MM.1S (cell line): ENCODE measurements at regions not wholly inside any gene's neighbourhood (a gene's known extent, or its start where the extent isn't known, plus 50 kb on each side); places are given as distances from the start of the nearest gene placed in this dataset.

Experiments used
- DNase-seq: peaks from one replicate; pipeline ENCODE4 v3.0.0-alpha.2; 2015
- H2AFZ ChIP-seq: fragments of 300-600 bp; sonication (generic); 2 replicates; pipeline ENCODE4 v1.6.0; 2016; ENCODE audit warnings: antibody characterized with exemption, low read length
- H3F3A ChIP-seq: fragments of 300-600 bp; sonication (generic); 2 replicates; pipeline ENCODE4 v1.6.1; 2016; ENCODE audit warnings: mild to moderate bottlenecking, antibody characterized with exemption, low read length, moderate library complexity, mixed read lengths; ENCODE audit not compliant: insufficient read depth
- H3K27ac ChIP-seq: fragments of 300-600 bp; sonication (generic); 2 replicates; pipeline ENCODE4 v1.5.1; 2016; ENCODE audit warnings: mild to moderate bottlenecking, low read length
- H3K27me3 ChIP-seq: fragments of 300-600 bp; sonication (generic); replicated peaks from 2 replicates; pipeline ENCODE4 v1.6.0; 2016; ENCODE audit warnings: low read length; ENCODE audit not compliant: insufficient read depth
- H3K36me3 ChIP-seq: fragments of 300-600 bp; sonication (generic); replicated peaks from 2 replicates; pipeline ENCODE4 v1.6.1; 2016; ENCODE audit warnings: mild to moderate bottlenecking, low read length, mixed read lengths; ENCODE audit not compliant: insufficient read depth
- H3K4me1 ChIP-seq: fragments of 300-600 bp; sonication (generic); 2 replicates; pipeline ENCODE4 v1.6.1; 2016; ENCODE audit warnings: low read length, mixed read lengths
- H3K4me2 ChIP-seq: fragments of 300-600 bp; sonication (generic); 2 replicates; pipeline ENCODE4 v1.6.0; 2016; ENCODE audit warnings: low read depth, low read length
- H3K4me3 ChIP-seq: fragments of 300-600 bp; sonication (generic); 2 replicates; pipeline ENCODE4 v1.5.1; 2016; ENCODE audit warnings: low read length, mixed read lengths
- H3K79me2 ChIP-seq: fragments of 300-600 bp; sonication (generic); 2 replicates; pipeline ENCODE4 v1.6.1; 2016; ENCODE audit warnings: mixed run types, low read length, mixed read lengths
- H3K9ac ChIP-seq: fragments of 300-600 bp; sonication (generic); 2 replicates; pipeline ENCODE4 v1.6.1; 2016; ENCODE audit warnings: low read length, mixed read lengths
- H3K9me2 ChIP-seq: fragments of 300-600 bp; sonication (generic); replicated peaks from 2 replicates; pipeline ENCODE4 v1.6.1; 2016; ENCODE audit warnings: mild to moderate bottlenecking, low read length, mixed read lengths; ENCODE audit not compliant: insufficient read depth
- H3K9me3 ChIP-seq: fragments of 300-600 bp; sonication (generic); replicated peaks from 2 replicates; pipeline ENCODE4 v1.6.1; 2016; ENCODE audit warnings: mild to moderate bottlenecking, low read length, mixed read lengths; ENCODE audit not compliant: insufficient read depth
- H4K20me1 ChIP-seq: fragments of 300-600 bp; sonication (generic); 2 replicates; pipeline ENCODE4 v1.6.1; 2016; ENCODE audit warnings: mild to moderate bottlenecking, low read length, moderate library complexity, mixed read lengths; ENCODE audit not compliant: insufficient read depth
- EZH2 ChIP-seq: fragments of 300-600 bp; sonication (generic); optimal IDR thresholded peaks from 2 replicates; pipeline ENCODE3; 2017; ENCODE audit warnings: low read depth, mild to moderate bottlenecking, antibody characterized with exemption, low read length, mixed read lengths
- EZH2phosphoT487 ChIP-seq: fragments of 300-600 bp; sonication (generic); IDR thresholded peaks from 2 replicates; pipeline ENCODE4 v1.6.1; 2018; ENCODE audit warnings: antibody characterized with exemption, low read length
- TF ChIP-seq, protein P1 (sequence below): fragments of 300-600 bp; sonication (generic); IDR thresholded peaks from 2 replicates; pipeline ENCODE4 v1.5.1; 2016; ENCODE audit warnings: antibody characterized with exemption, low read length, mixed read lengths

DNA sequence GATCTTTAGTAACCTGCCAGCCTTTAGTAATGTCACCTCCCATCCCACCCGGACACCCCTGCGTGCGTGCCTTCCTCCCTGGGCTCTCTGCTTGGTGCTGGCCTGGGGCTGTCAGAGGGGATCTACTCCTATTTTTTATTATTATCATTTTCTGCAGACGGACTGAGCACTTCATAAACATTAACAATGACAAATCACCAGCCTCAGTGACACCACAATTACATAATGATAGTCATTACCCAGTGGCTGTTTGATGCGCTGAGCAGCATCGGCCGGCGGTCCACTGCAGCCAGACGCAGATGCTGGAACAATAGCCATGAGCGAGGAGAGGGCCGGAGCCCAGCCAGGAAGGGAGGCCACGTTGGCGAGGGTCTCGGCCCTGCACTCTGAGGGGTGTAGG lies 309.3 kb upstream of the AJAP1 start:
- H3K9ac ChIP-seq, result no peak overlapping the region
- no peak for DNase-seq
- H3K4me1 ChIP-seq, result no peaks in the 10 kb centered on the region
- no peak for TF ChIP-seq EZH2phosphoT487
- TF ChIP-seq, protein P1, sequence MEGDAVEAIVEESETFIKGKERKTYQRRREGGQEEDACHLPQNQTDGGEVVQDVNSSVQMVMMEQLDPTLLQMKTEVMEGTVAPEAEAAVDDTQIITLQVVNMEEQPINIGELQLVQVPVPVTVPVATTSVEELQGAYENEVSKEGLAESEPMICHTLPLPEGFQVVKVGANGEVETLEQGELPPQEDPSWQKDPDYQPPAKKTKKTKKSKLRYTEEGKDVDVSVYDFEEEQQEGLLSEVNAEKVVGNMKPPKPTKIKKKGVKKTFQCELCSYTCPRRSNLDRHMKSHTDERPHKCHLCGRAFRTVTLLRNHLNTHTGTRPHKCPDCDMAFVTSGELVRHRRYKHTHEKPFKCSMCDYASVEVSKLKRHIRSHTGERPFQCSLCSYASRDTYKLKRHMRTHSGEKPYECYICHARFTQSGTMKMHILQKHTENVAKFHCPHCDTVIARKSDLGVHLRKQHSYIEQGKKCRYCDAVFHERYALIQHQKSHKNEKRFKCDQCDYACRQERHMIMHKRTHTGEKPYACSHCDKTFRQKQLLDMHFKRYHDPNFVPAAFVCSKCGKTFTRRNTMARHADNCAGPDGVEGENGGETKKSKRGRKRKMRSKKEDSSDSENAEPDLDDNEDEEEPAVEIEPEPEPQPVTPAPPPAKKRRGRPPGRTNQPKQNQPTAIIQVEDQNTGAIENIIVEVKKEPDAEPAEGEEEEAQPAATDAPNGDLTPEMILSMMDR, result no peak
- TF ChIP-seq EZH2, result no peak
- no peaks in the 10 kb centered on the region for H3K79me2 ChIP-seq
- no peaks in the 10 kb centered on the region for H3F3A ChIP-seq
- H3K27me3 ChIP-seq, result peaks cover 67% of the 10 kb centered on the region
- H2AFZ ChIP-seq, result no peak overlapping the region
- H3K4me3 ChIP-seq, result no peak overlapping the region
- H3K9me3 ChIP-seq, result no peaks in the 10 kb centered on the region
- H4K20me1 ChIP-seq, result no peaks in the 10 kb centered on the region
- no peak overlapping the region for H3K27ac ChIP-seq
- no peaks in the 10 kb centered on the region for H3K36me3 ChIP-seq
- no peaks in the 10 kb centered on the region for H3K9me2 ChIP-seq
- H3K4me2 ChIP-seq, result no peak overlapping the region

GRCh38 chr1:4346131-4346530 lies 308.3 kb upstream of the AJAP1 start:
- Histone ChIP-seq H3K27me3 (peaks cover 64% of the 10 kb centered on the region), H3K9me2 (no peaks in the 10 kb centered on the region), H3K4me2 (no peak overlapping the region), H2AFZ (no peak overlapping the region), H3K36me3 (no peaks in the 10 kb centered on the region), H4K20me1 (no peaks in the 10 kb centered on the region), H3K79me2 (no peaks in the 10 kb centered on the region), H3K27ac (no peak overlapping the region), H3K4me1 (no peaks in the 10 kb centered on the region), H3K9me3 (no peaks in the 10 kb centered on the region), H3F3A (no peaks in the 10 kb centered on the region), H3K4me3 (no peak overlapping the region), H3K9ac (no peak overlapping the region)
- TF ChIP-seq EZH2 (no peak), EZH2phosphoT487 (no peak)
- TF ChIP-seq, protein P1, result no peak
- no peak for DNase-seq

GRCh38 chr1:4351453-4351852 lies 303.0 kb upstream of the AJAP1 start:
- no peak overlapping the region for H3K27ac ChIP-seq
- H3K9me2 ChIP-seq, result no peaks in the 10 kb centered on the region
- H3K9me3 ChIP-seq, result no peaks in the 10 kb centered on the region
- no peak overlapping the region for H3K4me2 ChIP-seq
- no peaks in the 10 kb centered on the region for H4K20me1 ChIP-seq
- no peaks in the 10 kb centered on the region for H3K36me3 ChIP-seq
- no peak for DNase-seq
- no peak overlapping the region for H3K4me3 ChIP-seq
- TF ChIP-seq EZH2phosphoT487 (no peak), EZH2 (no peak)
- TF ChIP-seq, protein P1, result no peak
- no peak overlapping the region for H2AFZ ChIP-seq
- H3F3A ChIP-seq, result no peaks in the 10 kb centered on the region
- no peaks in the 10 kb centered on the region for H3K4me1 ChIP-seq
- H3K27me3 ChIP-seq, result peaks cover 76% of the 10 kb centered on the region
- no peak overlapping the region for H3K9ac ChIP-seq
- no peaks in the 10 kb centered on the region for H3K79me2 ChIP-seq
